HG03135 (cell line): ENCODE measurements at regions not wholly inside any gene's neighbourhood (a gene's known extent, or its start where the extent isn't known, plus 50 kb on each side); places are given as distances from the start of the nearest gene placed in this dataset.
A peak's percentile ranks its signal among the peaks of the same experiment; 100 is the strongest.
"Not testable (repeated sequence)": the region's sequence is repeated elsewhere in the genome, so short reads cannot be mapped to it uniquely, and the experiment has no call there.

Experiments used
- ATAC-seq: cut with Tn5 transposase; IDR thresholded peaks from one replicate; pipeline ENCODE4 v1.9.1; 2021; ENCODE audit warnings: mild to moderate bottlenecking, moderate library complexity; ENCODE audit not compliant: unreplicated experiment

DNA sequence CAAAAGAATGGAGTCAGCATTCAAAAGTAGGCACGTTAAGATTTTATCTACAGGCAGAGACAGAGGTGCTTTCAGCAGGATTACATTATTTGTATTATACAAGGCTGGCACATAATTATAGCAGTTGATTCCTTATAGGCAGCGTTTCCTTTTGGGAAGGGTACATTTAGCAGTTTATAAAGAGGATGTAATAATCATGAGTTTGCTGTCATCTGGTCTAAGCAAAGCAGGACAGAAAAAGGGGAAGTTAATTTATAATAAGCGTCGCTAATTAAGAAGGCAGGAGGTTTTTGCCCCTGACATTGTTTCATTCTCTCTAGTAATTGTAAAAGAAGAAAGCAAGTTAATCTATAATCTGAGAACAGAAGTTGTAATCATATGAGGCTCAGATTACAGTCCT, 259.9 kb upstream of the MDGA2 start:
- no peak for ATAC-seq

DNA sequence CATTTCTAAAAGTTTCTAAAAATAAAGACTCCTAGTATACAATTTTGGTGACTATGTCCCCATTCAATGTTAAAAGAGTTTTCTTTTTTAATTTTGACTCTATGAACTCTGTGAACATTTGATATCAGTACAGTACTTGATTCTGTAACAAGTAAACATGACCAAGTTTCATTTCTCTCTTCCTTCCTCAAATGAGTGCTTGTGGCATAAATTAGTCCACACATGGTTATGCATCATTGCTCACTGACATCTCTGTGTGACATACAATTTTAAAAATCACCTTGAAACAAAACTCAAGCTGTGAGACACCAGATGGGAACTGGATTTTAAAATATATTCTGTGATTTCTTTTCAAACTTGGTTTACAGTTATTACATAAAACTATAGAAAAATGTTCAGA, 253.9 kb upstream of the MDGA2 start:
- ATAC-seq = peak; percentile 62

DNA sequence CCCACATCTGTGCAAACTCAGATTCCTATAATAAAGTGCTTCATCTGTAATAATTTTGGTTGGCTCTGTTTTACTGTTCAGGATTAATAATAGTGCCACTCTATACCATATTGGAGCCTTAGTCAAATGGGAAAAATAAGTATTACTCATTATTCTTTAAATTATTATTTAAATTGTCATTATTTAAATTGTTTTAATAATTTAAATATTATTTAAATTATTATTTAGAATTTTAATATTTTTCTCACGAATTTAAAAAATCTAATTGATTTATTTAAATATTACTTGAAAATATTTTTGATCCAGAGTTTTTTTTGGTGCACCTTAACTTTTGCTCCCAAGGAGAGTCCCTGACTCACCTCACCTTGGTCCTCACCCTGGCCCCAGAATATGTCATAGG, 245.7 kb upstream of the MDGA2 start:
- no peak for ATAC-seq

DNA sequence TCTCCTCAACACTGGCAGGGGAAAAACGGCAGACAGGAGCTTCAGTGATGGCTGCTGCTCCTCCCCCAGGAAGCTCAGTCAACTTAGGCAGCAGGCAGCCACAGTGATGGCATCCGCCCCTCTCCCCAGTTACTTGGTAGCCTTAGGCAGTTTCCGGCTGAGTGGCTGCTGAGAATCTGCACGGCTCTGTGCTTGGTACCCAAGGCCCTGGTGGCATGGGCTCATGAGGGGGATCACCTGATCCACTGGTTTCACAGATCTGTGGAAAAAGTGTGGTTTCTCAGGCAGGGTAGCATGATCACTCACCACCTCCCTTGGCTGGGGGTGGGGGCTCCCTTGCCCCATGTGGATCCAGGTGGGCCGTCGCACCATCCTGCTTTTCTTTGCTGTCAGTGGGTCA, 244.6 kb upstream of the MDGA2 start:
- no peak for ATAC-seq

DNA sequence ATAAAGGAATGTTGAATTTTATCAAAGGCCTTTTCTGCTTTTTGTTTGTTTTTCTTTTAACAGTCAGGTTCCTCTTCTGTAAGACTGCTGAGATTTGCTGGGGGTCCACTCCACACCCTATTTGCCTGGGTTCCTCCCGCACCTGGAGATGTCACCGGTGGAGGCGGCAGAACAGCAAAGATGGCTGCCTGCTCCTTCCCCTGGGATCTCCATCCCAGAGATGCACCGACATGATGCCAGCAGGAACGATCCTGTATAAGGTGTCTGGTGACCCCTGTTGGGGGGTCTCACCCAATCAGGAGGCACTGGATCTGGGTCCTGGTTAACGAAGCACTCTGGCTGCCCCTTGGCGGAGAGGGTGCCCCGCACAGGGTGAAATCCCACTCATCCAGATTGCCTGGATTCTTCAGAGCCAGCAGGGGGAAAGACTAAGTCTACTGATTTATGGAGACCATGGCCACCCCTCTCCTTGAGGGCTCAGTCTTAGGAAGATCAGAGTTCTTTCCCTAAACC, 244.0 kb upstream of the MDGA2 start:
- ATAC-seq = no peak

DNA sequence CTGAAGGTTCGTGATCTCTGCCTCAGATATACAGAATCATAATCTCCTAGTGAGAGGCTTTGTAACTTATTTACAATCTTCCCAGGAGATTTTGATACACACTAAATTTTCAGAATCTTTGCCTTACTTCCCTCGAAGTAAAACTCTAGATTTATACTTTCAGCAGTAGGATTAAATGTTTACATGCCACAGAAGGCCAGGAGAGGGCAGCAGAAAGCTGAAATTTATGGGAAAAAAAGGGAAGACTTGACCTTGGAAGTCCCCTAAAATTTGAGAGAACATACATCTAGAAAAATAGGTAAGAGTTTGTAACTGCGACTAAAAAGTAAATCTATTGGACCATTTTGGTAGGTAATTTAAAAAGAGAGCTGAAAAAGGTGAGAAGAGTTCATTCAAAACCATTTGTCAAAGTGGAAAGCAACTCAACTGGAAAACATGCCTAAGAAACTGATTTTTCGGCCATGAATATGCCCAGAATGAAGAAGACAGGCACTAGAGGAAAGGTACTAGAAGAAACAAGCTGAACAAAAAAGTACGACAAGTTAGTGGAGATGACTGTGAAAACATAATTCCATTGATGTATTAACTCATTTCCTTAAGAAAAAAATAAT, 242.0 kb upstream of the MDGA2 start:
- no peak for ATAC-seq

DNA sequence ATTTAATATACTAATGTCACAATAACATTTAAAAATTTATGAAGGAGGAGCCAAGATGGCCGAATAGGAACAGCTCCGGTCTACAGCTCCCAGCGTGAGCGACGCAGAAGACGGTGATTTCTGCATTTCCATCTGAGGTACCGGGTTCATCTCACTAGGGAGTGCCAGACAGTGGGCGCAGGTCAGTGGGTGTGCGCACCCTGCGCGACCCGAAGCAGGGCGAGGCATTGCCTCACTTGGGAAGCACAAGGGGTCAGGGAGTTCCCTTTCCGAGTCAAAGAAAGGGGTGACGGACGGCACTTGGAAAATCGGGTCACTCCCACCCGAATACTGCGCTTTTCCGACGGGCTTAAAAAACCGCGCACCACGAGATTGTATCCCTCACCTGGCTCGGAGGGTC, 225.7 kb upstream of the MDGA2 start:
- not testable (repeated sequence) for ATAC-seq

DNA sequence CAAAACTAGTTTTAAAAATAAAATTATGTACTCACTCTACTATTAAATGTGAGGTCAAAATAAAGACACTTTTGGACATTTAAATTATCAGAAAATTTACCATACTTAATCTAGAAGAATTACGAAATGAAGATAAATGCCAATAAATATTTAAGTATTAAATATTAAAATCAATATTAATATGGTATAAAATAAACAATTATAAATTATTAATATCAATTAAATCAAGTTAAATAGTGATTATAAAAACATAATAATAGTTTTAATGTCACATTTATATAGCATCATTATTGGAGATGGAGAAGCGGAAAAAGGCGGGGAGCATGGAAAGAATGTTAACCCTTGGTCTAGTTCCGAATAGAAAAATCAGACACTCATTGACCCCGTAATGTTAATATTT, 224.3 kb upstream of the MDGA2 start:
- ATAC-seq = no peak

DNA sequence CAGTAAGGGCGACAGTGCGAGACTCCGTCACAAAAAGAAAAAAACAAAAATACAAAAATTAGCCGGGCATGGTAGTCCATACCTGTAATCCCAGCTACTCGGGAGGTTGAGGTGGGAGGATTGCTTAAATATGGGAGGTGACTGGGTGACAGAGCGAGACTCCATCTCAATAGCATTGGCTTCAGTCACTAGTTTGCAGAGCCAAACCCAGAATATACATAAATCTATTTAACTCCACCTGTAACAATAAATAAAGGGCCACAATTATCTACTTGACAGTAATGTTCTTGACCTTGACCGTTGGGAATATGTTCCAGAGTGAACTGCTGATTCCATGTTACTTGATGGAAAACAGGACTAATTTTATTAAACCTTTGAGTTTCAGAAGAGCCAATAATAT, 198.9 kb upstream of the MDGA2 start:
- ATAC-seq = no peak

DNA sequence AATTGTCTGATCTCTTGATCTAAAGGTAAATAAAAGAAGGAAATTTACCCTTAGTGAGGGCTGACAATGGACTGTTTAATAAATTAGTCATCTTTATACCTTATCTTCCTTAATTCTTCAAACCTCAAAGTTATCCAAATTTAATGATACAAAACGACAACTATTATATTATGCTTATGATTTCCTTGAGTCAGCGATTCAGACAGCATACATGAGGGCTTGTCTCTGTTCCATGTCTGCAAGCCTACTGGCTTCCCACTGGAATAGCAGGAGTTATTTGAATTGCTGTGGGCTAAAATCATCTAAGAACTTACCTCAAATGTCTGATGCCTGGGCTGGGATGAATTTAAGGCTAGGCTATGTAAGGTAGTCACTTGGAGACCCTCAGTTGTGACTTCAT, 197.2 kb upstream of the MDGA2 start:
- ATAC-seq = no peak

DNA sequence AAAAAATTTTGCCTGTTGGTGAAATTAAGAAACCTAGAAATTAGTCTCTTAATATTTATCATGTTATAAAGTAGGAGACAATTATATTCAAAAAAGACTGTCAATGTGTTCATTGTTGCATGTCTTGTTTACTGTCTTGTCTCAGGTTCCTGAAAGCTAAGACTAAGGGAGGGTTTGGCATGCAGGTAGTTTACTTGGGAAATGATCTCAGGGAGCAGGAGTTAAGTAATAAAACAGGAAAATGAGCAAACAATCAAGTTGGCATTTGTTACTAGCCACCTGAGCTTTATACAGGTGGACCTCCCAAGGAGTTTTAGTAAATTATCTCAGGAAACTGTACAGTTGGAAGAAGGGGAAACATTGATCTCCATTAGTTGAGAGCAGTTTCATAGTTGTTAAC, 188.0 kb upstream of the MDGA2 start:
- no peak for ATAC-seq

DNA sequence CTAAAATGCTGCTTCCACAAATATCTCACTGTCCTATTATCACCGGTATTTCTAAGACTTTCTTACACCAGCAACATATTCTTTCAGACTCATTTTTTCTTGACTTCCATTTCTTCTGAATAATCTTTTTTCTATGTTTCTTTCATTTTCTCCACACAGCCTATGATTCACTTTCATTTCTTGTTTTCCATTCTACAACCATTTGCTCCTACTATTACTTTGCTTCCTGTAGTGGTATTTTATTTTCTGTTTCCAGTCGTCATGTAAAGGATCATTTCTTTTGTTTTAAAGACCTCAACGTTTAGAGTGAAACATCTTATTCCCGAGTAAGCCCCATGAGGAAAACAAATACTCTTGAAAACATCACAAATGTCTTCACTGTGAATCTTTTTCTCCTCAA, 182.2 kb upstream of the MDGA2 start:
- ATAC-seq = no peak

DNA sequence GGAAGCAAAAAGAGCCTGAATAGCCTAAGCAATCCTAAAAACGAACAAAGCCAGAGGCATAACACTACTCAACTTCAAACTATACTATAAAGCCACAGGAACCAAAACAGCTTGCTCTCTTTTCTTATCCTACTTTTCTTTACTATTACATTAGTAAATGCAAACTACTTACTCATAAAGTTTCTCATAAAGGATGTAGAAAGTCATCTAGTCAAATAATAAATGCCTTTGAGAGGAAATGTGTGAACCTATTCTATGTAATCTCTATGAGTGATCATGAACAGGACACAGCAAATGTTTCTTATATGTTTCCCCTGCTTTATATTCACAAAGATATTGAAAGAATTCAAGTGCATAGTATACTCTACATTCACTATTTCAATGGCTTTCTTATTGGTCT, 176.9 kb upstream of the MDGA2 start:
- ATAC-seq = no peak

DNA sequence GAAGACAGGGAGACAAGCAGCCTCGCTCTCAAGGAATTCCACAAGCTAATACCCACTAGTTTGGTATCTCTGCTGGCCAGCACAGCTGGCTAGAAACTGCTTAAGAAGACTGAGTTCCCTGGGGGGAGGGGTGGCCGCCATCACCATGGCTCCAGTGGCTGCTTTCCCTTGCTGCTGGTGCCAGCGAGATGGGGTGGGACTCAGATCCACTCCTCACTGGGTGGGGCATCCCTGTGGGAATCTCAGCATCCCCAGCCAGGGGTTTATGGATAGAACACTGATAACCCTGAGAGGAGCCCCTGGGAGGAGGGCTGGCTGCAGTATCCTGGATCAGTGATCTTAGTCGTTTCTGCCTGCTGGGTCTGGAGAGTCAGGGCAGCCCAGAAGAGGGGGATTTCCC, 170.6 kb upstream of the MDGA2 start:
- no peak for ATAC-seq

DNA sequence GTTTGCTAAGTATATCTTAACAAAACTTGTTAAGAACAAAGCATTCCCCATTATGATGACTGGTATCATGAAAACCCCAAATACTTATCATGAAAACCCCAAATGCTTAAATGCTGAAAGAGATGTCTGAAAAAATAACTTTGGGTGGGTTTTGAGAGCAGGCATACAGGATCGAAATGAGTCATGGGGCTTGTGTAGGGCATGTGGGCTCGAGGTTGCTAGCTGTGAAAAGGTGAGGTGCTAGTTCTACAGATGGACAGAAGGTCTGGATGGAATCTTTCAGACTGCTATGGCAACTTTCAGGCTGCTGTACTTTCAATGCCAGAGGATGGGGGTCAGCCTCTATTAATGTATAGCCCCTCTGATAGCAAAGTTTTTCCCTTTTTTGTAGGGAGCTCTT, 167.8 kb upstream of the MDGA2 start:
- no peak for ATAC-seq

DNA sequence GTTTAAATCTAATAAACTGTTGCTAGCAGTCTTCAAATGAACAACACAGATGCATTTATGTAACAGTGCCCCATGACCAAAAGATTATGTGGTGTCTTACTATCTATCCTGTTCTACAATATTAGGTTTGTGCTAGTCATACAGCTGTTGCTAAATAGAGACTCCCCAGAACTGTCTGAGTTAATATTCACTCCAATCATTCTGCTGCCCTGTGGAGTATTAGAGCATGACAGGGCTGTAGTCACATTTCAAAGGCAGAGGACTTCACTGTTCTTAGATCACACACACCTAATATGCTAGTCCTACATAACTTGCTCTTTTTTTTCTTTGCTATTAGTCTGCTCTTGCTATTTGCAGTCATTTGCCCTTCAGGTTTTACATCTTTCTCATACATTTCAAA, 157.6 kb upstream of the MDGA2 start:
- no peak for ATAC-seq

DNA sequence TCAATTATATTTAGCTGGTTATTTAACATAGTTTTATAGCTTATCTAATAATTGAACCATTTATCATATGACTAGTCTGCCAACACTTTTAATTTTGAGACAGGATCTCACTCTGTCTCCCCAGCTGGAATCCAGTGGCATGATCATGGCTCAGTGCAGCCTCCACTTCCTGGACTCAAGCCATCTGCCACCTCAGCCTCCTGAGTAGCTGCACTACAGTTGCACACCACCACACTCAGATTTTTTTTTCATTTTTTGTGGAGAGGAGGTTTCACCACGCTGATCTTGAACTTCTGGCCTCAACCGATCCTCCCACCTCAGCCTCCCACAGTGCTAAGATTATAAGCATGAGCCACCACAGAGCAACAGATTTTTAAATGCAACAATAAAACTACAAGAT, 151.4 kb upstream of the MDGA2 start:
- ATAC-seq = no peak

DNA sequence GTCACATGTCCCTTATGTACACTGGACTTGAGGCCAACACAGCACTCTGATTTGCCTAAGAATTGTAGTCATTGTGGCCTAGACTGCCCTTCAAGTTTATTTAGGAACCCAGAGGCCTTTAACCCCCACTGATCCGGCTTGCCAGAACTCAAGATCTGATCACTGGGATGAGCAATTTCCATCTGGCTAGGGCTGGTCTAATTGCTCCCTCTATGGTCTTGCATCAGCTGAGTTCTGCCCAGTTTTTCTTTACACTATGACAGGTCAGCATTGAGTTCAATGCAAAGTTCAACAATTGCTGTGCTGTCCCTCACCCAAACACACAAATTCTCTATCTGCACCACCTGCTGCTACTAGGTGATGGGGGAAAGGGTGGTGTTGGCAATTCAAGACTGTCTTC, 146.9 kb upstream of the MDGA2 start:
- no peak for ATAC-seq

DNA sequence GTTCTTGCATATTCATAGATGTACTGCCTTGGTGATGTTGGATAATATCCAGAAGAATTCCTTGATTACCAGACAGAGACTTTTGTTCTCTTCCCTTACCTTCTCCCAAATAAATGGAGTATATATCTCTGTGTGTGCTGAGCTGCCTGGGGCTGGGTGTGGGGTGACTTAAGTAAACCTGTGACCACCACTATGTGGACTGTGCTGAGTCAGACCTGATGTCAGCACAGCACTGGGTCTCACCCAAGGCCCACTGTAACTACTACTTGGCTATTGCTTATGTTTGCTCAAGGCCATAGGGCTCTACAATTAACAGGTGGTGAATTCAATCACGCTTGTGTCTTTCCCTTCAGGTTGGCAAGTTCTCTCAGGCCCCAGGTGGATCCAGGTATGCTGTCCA, 145.7 kb upstream of the MDGA2 start:
- ATAC-seq = no peak

DNA sequence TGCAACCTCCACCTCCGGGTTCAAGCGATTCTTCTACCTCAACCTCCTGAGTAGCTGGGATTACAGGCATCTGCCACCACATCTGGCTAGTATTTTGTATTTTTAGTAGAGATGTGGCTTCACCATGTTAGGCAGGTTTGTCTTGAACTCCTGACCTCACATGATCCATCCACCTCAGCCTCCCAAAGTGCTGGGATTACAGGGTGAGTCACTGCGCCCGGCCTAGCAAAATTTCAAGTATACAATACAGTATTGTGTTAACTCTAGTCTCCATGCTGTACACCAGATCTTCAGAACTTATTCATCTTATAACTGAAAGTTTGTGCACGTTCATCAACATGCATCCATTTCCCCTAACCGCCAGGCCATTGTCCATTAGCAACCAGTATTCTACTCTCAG, 115.1 kb upstream of the MDGA2 start:
- ATAC-seq = no peak

DNA sequence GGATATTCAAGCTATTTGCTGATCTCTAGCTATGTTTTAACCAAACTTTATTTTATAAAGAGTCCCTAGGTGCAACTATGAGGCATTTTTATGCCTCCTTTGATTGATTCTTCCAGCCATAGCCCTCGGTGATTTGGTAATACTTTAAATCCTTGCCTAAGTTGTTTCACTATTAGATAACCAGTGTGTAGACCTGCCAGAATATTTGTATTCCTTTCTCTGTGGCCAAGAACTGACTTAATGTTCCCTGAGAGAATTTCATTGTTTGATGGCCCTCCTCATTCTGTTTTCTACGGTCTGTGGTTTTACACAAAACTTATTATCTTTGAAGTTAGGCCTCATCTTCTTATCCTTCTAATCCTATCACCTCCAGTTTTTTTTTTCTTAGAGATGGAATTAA, 109.7 kb upstream of the MDGA2 start:
- no peak for ATAC-seq

DNA sequence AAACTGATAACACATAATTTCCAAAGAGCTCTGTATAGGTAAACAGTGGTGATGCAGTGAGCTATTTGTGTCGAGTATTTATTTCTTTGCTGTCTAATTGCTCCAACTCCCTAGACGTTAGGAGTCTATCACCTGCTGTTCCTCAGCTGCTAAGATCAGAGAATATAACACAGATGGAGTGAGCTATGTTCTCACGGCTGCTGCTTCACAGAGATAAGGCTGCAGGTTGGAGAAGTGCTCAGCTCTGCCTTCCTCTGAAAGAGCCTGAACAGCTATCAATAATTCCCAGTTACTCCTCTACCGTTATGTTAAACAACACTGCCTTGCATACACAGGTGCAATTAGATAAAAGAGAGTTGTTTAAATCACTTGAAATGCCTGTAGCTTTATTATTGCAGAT, 103.2 kb upstream of the MDGA2 start:
- no peak for ATAC-seq

DNA sequence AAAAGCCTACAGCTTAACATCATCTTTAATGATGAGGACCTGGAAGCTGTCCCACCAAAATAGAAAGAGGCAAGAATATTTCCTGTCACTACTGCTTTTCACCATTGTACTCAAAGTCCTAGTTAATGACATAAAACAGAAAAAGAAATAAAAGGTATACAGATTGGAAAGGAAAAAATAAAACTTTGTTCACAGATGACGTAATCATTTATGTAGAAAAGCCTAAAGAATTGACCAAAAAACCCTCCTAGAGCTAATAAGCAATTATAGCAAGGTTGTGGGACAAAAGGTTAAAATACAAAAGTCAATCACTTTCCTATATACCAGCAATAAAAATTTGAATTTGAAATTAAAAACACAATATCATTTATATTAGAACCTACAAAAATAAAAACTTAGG, 97.2 kb upstream of the MDGA2 start:
- ATAC-seq = no peak
